Esophagus squamous epithelium (tissue), 4 donors: ENCODE measurements at regions not wholly inside any gene's neighbourhood (a gene's known extent, or its start where the extent isn't known, plus 50 kb on each side); places are given as distances from the start of the nearest gene placed in this dataset.

Source experiments
- CTCF ChIP-seq, 6 experiments: fragments of 450-650 bp in 4 of 6; fragments of 200-600 bp in 2 of 6; sonication (generic) in 2 of 6; IDR thresholded peaks; one replicate each; pipeline ENCODE4 v1.5.1; 2016 to 2019; ENCODE audit warnings: antibody characterized with exemption in 6 of 6, mild to moderate bottlenecking in 4 of 6, moderate library complexity in 4 of 6
- POLR2A ChIP-seq, 4 donors: fragments of 450-650 bp; IDR thresholded peaks; one replicate each; pipeline ENCODE4 v1.6.1; 2017; ENCODE audit warnings: antibody characterized with exemption in 4 of 4, mild to moderate bottlenecking in 4 of 4, moderate library complexity in 3 of 4

DNA sequence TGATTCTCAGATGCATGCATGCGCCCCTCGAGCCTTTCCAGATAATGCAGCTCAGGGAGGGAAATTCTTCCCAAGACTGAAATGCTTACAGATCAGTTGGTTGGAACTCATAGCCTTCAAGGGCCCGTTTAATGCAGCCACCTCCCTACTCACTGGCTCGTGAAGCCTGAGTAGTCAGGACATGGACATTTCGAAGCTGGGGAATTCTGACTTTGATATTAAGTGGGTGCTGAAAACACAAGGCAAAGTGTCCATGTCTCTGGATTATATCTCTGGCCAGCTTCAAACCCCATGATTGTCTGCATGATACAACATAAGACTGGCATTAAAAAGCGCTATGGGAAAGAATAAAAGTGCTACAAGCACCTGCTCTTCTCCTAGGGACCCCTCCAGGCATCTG, 207.5 kb downstream of the HERPUD2 start:
- TF ChIP-seq CTCF (IDR thresholded peaks at IDR 0.05) = no peak
- no peak for TF ChIP-seq POLR2A (IDR thresholded peaks at IDR 0.05)
